ENCODE measurements at regions not wholly inside any gene's neighbourhood (a gene's known extent, or its start where the extent isn't known, plus 50 kb on each side); places are given as distances from the start of the nearest gene placed in this dataset.

GRCh38 chr11:16536513-16536912 is 180.2 kb upstream of the SOX6 start:
- TF ChIP-seq EHMT2 (IDR thresholded peaks at IDR 0.05; ENCODE audit: low read depth) (no peak), CTCF (IDR thresholded peaks at IDR 0.05) (no peak), PBX3 (IDR thresholded peaks at IDR 0.05) (no peak), FOSL2 (IDR thresholded peaks at IDR 0.05) (no peak), FOSL2 (CRISPR knock-in tag; IDR thresholded peaks at IDR 0.05) (no peak), POLR2A (IDR thresholded peaks at IDR 0.05; ENCODE audit: low read length) (no peak), CBX8 (IDR thresholded peaks at IDR 0.05) (no peak), MAX (IDR thresholded peaks at IDR 0.05) (no peak)

Data from A549 (cell line).